ENCODE measurements at regions not wholly inside any gene's neighbourhood (a gene's known extent, or its start where the extent isn't known, plus 50 kb on each side); places are given as distances from the start of the nearest gene placed in this dataset.

- DNase-seq (ENCODE audit: low read depth in 1 of 2, low spot score in 2 of 2) (no peak), FAIRE-seq (no peak)
- Histone ChIP-seq H2BK20ac (ENCODE audit: low read length) (no peak overlapping the region), H3K56ac (replicated peaks; ENCODE audit: insufficient read length, low read depth, low read length) (no peak overlapping the region), H4K5ac (ENCODE audit: insufficient read length, low read depth, low read length) (no peak overlapping the region), H3K79me1 (ENCODE audit: low read depth, low read length) (no peaks in the 10 kb centered on the region), H3K4me3 (ENCODE audit: extremely low read depth in 1 of 4, insufficient read depth in 2 of 4, low read depth in 3 of 4, low read length in 4 of 4) (no peak overlapping the region), H2BK12ac (ENCODE audit: low read depth, low read length) (no peak overlapping the region), H3K79me2 (ENCODE audit: control insufficient read depth in 1 of 2, insufficient read depth in 2 of 2, low read length in 2 of 2) (no peaks in the 10 kb centered on the region), H4K8ac (ENCODE audit: extremely low read depth, insufficient read depth, low read length) (no peak overlapping the region), H2AK5ac (ENCODE audit: low read depth, low read length) (no peak overlapping the region), H3K23me2 (ENCODE audit: low read depth, low read length) (peaks cover 3% of the 10 kb centered on the region; the same call in 1 of the 2 replicates), H3K4me1 (replicated peaks in 1 of 4; ENCODE audit: control insufficient read depth in 3 of 4, insufficient read depth in 4 of 4, low read length in 3 of 4) (no peaks in the 10 kb centered on the region), H3K27me3 (replicated peaks in 1 of 4; ENCODE audit: control insufficient read depth in 3 of 4, extremely low read depth in 1 of 4, insufficient read depth in 3 of 4, low read length in 3 of 4) (no peaks in the 10 kb centered on the region), H3K14ac (ENCODE audit: insufficient read length) (no peak overlapping the region), H4K20me1 (replicated peaks in 1 of 2; ENCODE audit: control insufficient read depth in 1 of 2, insufficient read depth in 2 of 2, low read length in 2 of 2) (no peaks in the 10 kb centered on the region), H4K91ac (replicated peaks; ENCODE audit: insufficient read length, low read length) (no peak overlapping the region), H2AFZ (ENCODE audit: low read length) (no peak overlapping the region), H3K9me3 (ENCODE audit: insufficient read depth in 2 of 2, low read depth in 1 of 2, low read length in 1 of 2) (peaks cover 2 to 3% of the 10 kb centered on the region in 2 experiments; a peak in 1 of 4 replicates), H3K9ac (replicated peaks in 1 of 4; ENCODE audit: extremely low read depth in 1 of 4, low read depth in 3 of 4, low read length in 3 of 4) (no peak overlapping the region), H2BK120ac (replicated peaks; ENCODE audit: low read depth, low read length) (no peak overlapping the region), H3K18ac (ENCODE audit: extremely low read depth, low read length) (no peak overlapping the region), H3K23ac (ENCODE audit: insufficient read length) (no peak overlapping the region), H3K27ac (ENCODE audit: low read depth, low read length) (no peak overlapping the region), H3K4me2 (ENCODE audit: insufficient read depth in 1 of 2, low read depth in 2 of 2, low read length in 2 of 2) (no peak overlapping the region), H3K4ac (replicated peaks; ENCODE audit: insufficient read length, low read depth, low read length) (no peak overlapping the region), H2BK5ac (ENCODE audit: low read depth, low read length) (no peak overlapping the region), H3K36me3 (ENCODE audit: control insufficient read depth in 2 of 4, insufficient read depth in 4 of 4, low read length in 3 of 4) (no peaks in the 10 kb centered on the region), H2BK15ac (ENCODE audit: low read length) (no peak overlapping the region)
- ChIA-PET CTCF (ENCODE audit: partially characterized antibody) (no interaction called here), POLR2A (ENCODE audit: partially characterized antibody) (no interaction called here)
- TF ChIP-seq POU5F1 (IDR thresholded peaks at IDR 0.05; ENCODE audit: low read depth, low read length), result no peak
- no peak for TF ChIP-seq MAFK (IDR thresholded peaks at IDR 0.05; ENCODE audit: low read depth, low read length)
- no peak for TF ChIP-seq CREB1 (IDR thresholded peaks at IDR 0.05)
- no peak for TF ChIP-seq HDAC6 (IDR thresholded peaks at IDR 0.05; ENCODE audit: low read depth, low read length)
- no peak for TF ChIP-seq EP300 (IDR thresholded peaks at IDR 0.05; ENCODE audit: borderline replicate concordance in 1 of 2, low read depth in 2 of 2, low read length in 2 of 2)
- TF ChIP-seq TCF12 (IDR thresholded peaks at IDR 0.05; ENCODE audit: low read depth, low read length), result no peak
- TF ChIP-seq HDAC2 (IDR thresholded peaks at IDR 0.05; ENCODE audit: borderline replicate concordance in 1 of 2, low read depth in 2 of 2, low read length in 2 of 2), result no peak
- no peak for TF ChIP-seq YY1 (IDR thresholded peaks at IDR 0.05; ENCODE audit: low read depth, low read length)
- TF ChIP-seq SAP30 (IDR thresholded peaks at IDR 0.05; ENCODE audit: insufficient read depth, insufficient replicate concordance, low read length), result no peak
- no peak for TF ChIP-seq SUZ12 (IDR thresholded peaks at IDR 0.05; ENCODE audit: low read length)
- TF ChIP-seq JUN (IDR thresholded peaks at IDR 0.05; ENCODE audit: low read depth, low read length), result no peak
- no peak for TF ChIP-seq KDM1A (IDR thresholded peaks at IDR 0.05; ENCODE audit: borderline replicate concordance, low read length)
- TF ChIP-seq ATF2 (IDR thresholded peaks at IDR 0.05; ENCODE audit: low read length), result no peak
- no peak for TF ChIP-seq EGR1 (IDR thresholded peaks at IDR 0.05; ENCODE audit: borderline replicate concordance, low read depth, low read length)
- TF ChIP-seq SIX5 (IDR thresholded peaks at IDR 0.05; ENCODE audit: low read depth, low read length), result no peak
These were observed 528.1 kb downstream of the NPIPA7 start for GRCh38 chr16:16907089-16907488.

Measured in H1 (cell line).